ENCODE measurements at regions not wholly inside any gene's neighbourhood (a gene's known extent, or its start where the extent isn't known, plus 50 kb on each side); places are given as distances from the start of the nearest gene placed in this dataset.

- no peak for TF ChIP-seq TCF4 (CRISPR knock-in tag; IDR thresholded peaks at IDR 0.05; ENCODE audit: borderline replicate concordance)
- no peak for TF ChIP-seq BACH2 (CRISPR knock-in tag; IDR thresholded peaks at IDR 0.05; ENCODE audit: borderline replicate concordance)
- no peak for TF ChIP-seq ZNF70 (CRISPR knock-in tag; IDR thresholded peaks at IDR 0.05)
- TF ChIP-seq CSDC2 (CRISPR knock-in tag; IDR thresholded peaks at IDR 0.05): no peak
- no peak for TF ChIP-seq ISL1 (CRISPR knock-in tag; IDR thresholded peaks at IDR 0.05)
- no peak for TF ChIP-seq ZFP30 (CRISPR knock-in tag; IDR thresholded peaks at IDR 0.05)
- TF ChIP-seq ZNF565 (CRISPR knock-in tag; conservative IDR thresholded peaks at IDR 0.05; ENCODE audit: low read depth): no peak
- no peak for TF ChIP-seq ZNF8 (CRISPR knock-in tag; IDR thresholded peaks at IDR 0.05)
- TF ChIP-seq ZC3H10 (CRISPR knock-in tag; IDR thresholded peaks at IDR 0.05): no peak
- no peak for TF ChIP-seq PPARA (CRISPR knock-in tag; IDR thresholded peaks at IDR 0.05; ENCODE audit: borderline replicate concordance)
- TF ChIP-seq, protein P1, sequence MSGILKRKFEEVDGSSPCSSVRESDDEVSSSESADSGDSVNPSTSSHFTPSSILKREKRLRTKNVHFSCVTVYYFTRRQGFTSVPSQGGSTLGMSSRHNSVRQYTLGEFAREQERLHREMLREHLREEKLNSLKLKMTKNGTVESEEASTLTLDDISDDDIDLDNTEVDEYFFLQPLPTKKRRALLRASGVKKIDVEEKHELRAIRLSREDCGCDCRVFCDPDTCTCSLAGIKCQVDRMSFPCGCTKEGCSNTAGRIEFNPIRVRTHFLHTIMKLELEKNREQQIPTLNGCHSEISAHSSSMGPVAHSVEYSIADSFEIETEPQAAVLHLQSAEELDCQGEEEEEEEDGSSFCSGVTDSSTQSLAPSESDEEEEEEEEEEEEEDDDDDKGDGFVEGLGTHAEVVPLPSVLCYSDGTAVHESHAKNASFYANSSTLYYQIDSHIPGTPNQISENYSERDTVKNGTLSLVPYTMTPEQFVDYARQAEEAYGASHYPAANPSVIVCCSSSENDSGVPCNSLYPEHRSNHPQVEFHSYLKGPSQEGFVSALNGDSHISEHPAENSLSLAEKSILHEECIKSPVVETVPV (CRISPR knock-in tag; IDR thresholded peaks at IDR 0.05): no peak
- no peak for TF ChIP-seq RARB (CRISPR knock-in tag; IDR thresholded peaks at IDR 0.05)
- TF ChIP-seq GLIS3 (CRISPR knock-in tag; IDR thresholded peaks at IDR 0.05): no peak
- no peak for TF ChIP-seq SNAI2 (CRISPR knock-in tag; IDR thresholded peaks at IDR 0.05)
- TF ChIP-seq, protein P2, sequence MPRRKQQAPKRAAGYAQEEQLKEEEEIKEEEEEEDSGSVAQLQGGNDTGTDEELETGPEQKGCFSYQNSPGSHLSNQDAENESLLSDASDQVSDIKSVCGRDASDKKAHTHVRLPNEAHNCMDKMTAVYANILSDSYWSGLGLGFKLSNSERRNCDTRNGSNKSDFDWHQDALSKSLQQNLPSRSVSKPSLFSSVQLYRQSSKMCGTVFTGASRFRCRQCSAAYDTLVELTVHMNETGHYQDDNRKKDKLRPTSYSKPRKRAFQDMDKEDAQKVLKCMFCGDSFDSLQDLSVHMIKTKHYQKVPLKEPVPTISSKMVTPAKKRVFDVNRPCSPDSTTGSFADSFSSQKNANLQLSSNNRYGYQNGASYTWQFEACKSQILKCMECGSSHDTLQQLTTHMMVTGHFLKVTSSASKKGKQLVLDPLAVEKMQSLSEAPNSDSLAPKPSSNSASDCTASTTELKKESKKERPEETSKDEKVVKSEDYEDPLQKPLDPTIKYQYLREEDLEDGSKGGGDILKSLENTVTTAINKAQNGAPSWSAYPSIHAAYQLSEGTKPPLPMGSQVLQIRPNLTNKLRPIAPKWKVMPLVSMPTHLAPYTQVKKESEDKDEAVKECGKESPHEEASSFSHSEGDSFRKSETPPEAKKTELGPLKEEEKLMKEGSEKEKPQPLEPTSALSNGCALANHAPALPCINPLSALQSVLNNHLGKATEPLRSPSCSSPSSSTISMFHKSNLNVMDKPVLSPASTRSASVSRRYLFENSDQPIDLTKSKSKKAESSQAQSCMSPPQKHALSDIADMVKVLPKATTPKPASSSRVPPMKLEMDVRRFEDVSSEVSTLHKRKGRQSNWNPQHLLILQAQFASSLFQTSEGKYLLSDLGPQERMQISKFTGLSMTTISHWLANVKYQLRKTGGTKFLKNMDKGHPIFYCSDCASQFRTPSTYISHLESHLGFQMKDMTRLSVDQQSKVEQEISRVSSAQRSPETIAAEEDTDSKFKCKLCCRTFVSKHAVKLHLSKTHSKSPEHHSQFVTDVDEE (CRISPR knock-in tag; IDR thresholded peaks at IDR 0.05): no peak
- TF ChIP-seq, protein P3, sequence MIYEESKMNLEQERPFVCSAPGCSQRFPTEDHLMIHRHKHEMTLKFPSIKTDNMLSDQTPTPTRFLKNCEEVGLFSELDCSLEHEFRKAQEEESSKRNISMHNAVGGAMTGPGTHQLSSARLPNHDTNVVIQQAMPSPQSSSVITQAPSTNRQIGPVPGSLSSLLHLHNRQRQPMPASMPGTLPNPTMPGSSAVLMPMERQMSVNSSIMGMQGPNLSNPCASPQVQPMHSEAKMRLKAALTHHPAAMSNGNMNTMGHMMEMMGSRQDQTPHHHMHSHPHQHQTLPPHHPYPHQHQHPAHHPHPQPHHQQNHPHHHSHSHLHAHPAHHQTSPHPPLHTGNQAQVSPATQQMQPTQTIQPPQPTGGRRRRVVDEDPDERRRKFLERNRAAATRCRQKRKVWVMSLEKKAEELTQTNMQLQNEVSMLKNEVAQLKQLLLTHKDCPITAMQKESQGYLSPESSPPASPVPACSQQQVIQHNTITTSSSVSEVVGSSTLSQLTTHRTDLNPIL (CRISPR knock-in tag; IDR thresholded peaks at IDR 0.05; ENCODE audit: low read depth): no peak
- no peak for TF ChIP-seq POU6F1 (CRISPR knock-in tag; IDR thresholded peaks at IDR 0.05; ENCODE audit: borderline replicate concordance, low read depth)
- TF ChIP-seq TOX (CRISPR knock-in tag; IDR thresholded peaks at IDR 0.05; ENCODE audit: borderline replicate concordance): no peak
- ATAC-seq: no peak
Observed at GRCh38 chr13:109599901-109600657, 186.3 kb downstream of the IRS2 start.

GRCh38 chr13:109595471-109595870, 190.9 kb downstream of the IRS2 start:
- ATAC-seq: no peak
- TF ChIP-seq ZC3H10 (CRISPR knock-in tag; IDR thresholded peaks at IDR 0.05) (no peak), ZFP3 (CRISPR knock-in tag; IDR thresholded peaks at IDR 0.05) (no peak), ZNF70 (CRISPR knock-in tag; IDR thresholded peaks at IDR 0.05) (no peak), POU6F1 (CRISPR knock-in tag; IDR thresholded peaks at IDR 0.05; ENCODE audit: borderline replicate concordance, low read depth) (no peak)

DNA sequence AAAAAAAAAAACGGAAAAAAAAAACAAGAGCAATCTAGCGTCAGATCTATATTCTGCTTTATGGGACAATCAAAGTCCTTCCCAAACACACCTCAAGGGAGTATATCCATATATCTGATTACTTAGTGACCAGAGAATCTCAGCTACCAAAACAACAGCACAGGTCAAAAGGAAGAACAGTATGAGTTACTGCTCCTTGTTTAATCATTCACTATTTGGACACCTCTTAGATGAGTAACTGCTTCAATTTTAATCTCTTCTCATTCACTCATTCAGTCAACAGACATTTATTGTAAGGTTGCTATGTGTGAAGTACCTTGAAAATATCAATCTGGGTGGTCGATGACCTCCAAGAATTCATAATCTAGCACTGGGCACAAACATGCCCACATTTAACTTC, 193.2 kb downstream of the IRS2 start:
- no peak for ATAC-seq
- TF ChIP-seq ISL1 (CRISPR knock-in tag; IDR thresholded peaks at IDR 0.05) (no peak), ZNF70 (CRISPR knock-in tag; IDR thresholded peaks at IDR 0.05) (no peak), TCF4 (CRISPR knock-in tag; IDR thresholded peaks at IDR 0.05; ENCODE audit: borderline replicate concordance) (no peak), SNAI2 (CRISPR knock-in tag; IDR thresholded peaks at IDR 0.05) (no peak), CSDC2 (CRISPR knock-in tag; IDR thresholded peaks at IDR 0.05) (no peak), GLIS3 (CRISPR knock-in tag; IDR thresholded peaks at IDR 0.05) (no peak), ZFP3 (CRISPR knock-in tag; IDR thresholded peaks at IDR 0.05) (no peak), ZFP30 (CRISPR knock-in tag; IDR thresholded peaks at IDR 0.05) (no peak), PPARA (CRISPR knock-in tag; IDR thresholded peaks at IDR 0.05; ENCODE audit: borderline replicate concordance) (no peak), ZNF565 (CRISPR knock-in tag; conservative IDR thresholded peaks at IDR 0.05; ENCODE audit: low read depth) (no peak), ESRRG (CRISPR knock-in tag; IDR thresholded peaks at IDR 0.05) (no peak), ZNF8 (CRISPR knock-in tag; IDR thresholded peaks at IDR 0.05) (no peak), ZC3H10 (CRISPR knock-in tag; IDR thresholded peaks at IDR 0.05) (no peak)
- TF ChIP-seq, protein P3 (CRISPR knock-in tag; IDR thresholded peaks at IDR 0.05; ENCODE audit: low read depth): no peak
- TF ChIP-seq, protein P1 (CRISPR knock-in tag; IDR thresholded peaks at IDR 0.05): no peak
